ENCODE measurements at regions not wholly inside any gene's neighbourhood (a gene's known extent, or its start where the extent isn't known, plus 50 kb on each side); places are given as distances from the start of the nearest gene placed in this dataset.
"Not testable (repeated sequence)": the region's sequence is repeated elsewhere in the genome, so short reads cannot be mapped to it uniquely, and the experiment has no call there.

DNA sequence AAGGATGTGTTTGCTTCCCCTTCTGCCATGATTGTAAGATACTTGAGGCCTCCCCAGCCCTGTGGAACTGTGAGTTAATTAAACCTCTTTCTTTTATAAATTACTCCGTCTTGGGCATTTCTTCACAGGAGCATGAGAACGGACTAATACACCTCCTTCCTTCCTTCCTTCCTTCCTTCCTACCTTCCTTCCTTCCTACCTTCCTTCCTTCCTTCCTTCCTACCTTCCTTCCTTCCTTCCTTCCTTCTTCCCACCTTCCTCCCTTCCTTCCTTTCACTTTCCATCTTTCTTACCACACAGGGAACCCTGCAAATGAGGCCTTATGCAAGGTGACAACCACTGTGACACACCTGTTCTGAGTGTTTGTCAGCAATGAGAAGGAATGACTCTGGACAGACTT lies 141.3 kb upstream of the EXOC2 start:
- in situ Hi-C loops (cut with MboI; ENCODE audit: low sequenced_read_pairs): no loop called here

DNA sequence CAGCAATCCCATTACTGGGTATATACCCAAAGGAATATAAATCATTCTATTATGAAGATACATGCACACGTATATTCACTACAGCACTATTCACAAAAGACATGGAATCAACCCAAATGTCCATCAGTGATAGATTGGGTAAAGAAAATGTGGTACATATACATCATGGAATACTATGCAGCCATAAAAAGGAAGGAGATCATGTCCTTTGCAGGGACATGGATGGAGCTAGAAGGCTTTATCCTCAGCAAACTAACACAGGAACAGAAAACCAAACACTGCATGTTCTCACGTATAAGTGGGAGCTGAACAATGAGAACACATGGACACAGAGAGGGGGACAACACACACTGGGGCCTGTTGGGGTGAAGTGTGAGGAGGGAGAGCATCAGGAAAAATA lies 139.9 kb upstream of the EXOC2 start:
- in situ Hi-C loops (cut with MboI; ENCODE audit: low sequenced_read_pairs): not testable (repeated sequence)

DNA sequence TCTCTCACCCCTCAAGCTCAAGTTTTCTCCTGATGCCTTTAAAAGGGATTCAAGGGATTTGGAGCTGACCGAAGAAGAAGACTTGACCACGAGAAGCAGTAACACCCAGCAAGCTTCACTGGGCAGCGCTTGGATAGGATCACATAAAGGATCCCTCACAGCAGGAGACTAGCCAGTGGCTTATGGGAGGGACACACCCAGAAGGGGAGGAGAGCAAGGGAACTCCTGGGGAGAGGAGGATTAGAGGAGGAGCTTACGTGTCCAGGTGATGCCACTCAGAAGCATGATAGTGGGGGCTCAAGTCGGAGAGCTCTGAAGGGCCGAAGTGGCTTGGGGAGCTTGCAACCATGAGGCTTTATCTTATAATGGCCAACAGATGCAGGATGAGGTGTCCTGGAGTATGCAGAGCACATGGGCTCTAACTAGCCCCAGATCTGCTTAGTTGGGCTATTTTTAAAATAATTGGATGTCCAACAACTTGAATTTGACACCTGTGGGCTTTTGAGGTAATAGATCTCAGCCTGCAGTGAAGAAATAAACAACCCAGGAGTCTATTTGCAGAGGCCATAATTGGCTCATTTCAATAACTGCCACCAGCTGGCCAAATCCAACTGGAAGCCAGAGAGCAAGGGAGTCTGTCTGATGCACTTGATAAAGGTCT lies 137.9 kb upstream of the EXOC2 start:
- in situ Hi-C loops (cut with MboI; ENCODE audit: low sequenced_read_pairs): no loop called here

DNA sequence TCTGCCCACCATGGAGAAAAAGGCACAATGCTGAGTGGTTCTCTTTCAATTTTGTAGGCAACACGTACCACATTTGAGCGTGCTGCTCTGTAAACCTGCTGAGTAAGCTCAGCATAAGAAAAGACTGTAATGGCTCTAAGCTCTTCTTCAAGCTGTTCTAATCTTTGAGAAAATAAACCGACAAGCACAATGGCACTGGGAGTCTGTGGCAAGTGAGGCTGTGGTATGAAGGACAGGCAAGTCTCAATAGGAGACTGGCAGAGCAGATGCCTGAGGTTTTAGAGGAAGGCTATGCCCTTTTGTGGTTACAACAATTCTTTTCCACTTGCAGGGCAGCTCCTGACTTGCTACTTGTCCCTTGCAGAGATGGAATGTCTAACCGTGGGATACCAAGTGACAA lies 136.7 kb upstream of the EXOC2 start:
- in situ Hi-C loops (cut with MboI; ENCODE audit: low sequenced_read_pairs): no loop called here

DNA sequence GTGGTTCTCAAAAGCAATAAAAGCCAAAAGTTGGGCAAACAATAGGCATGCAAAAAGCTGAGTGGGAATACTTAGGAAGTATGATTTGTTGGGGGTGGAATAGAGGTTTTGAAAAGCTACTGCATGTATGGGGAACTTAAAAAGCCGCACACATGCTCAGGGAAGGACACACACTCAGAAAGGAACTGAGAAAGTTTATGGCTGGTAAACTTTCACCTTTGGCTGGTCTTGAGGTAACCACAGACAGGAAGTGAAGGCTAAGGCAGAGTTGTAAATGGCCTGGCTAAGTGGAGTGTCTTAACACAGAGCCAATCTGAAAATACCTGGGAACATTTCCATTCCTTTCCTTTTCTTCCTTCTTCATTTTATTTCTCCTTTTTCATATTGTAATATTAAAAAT lies 134.5 kb upstream of the EXOC2 start:
- in situ Hi-C loops (cut with MboI; ENCODE audit: low sequenced_read_pairs): no loop called here

DNA sequence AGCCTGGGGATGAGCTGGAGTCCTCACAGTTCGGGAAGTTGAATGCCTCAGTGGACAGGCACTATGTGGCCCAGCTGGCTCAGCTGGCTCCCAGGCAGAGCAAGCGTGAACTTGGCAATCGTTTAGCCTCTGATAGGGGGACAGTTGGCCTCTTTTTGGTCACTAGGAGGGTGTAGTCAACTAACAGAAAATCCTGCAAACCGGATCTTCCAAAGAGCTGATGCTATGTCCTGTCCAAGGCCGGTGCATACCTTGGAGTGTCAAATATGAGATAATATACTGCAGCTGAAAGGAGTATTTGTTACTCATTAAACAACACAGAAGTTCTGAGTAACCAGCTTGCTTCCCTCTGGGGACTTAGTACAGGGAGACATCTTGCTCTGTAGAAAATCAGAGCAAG lies 126.2 kb upstream of the EXOC2 start:
- in situ Hi-C loops (cut with MboI; ENCODE audit: low sequenced_read_pairs): no loop called here

DNA sequence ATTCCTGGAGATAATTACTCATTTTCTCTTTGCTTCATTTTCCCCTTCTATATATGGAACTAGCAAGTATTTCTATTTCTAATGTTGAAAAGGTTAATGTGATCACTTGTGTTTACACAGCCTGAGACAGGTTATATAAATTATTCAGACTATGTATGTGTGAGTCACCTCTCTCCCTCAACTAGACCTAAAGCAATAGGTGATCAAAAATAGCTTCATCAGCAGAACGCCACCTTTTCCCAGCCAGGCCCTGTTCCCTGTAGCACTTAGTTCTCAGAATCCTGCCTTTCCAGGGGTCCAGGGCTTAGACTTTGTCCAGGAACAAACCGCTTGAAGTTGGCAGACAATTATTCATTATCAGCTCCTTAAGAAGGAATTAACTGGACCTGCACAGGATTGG lies 125.3 kb upstream of the EXOC2 start:
- in situ Hi-C loops (cut with MboI; ENCODE audit: low sequenced_read_pairs): no loop called here

DNA sequence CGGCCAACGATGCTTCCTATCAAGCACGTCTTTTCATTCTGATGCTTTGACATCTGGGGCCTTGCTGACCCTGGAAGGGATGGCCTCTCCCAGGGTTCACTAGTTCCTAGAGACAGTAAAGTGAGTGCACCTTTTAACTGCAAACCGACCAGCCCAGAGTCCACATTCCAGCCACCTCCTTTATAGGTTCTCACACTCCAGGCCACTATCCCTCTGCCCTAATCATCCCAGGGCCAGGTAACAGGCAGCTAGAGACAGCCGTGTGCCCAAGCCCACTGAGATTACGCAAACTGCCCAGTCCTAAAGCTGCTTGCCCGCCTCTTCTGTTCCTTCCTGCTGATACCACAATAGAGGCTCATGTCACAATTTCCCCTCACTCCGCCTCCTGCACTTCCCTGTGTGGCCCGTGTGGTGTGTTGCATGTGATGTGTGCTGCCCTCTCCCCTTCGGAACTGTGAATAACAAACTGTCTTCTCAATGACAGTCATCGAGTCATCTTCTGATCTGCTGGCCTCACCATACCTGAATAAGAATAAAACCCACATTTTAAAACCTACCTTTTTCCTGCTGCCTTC lies 123.7 kb upstream of the EXOC2 start:
- in situ Hi-C loops (cut with MboI; ENCODE audit: low sequenced_read_pairs): no loop called here

DNA sequence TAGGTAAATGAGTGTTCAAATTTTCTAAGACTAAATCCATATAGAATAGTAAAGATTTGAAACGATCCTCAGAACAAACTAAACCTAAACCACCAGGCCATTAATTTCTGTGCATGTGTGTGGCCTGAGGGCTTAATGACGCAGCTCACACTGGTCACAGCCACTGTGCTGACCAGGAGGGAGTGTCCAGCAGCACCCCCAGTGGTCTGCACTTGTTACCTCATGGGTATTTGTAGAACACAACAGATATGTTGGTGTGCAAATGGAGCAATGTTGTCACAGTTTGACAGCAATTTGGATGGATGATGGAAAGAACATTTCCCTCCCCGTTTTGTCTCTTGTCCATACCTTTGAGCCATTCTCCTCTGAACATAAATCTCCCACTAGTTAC lies 122.4 kb upstream of the EXOC2 start:
- in situ Hi-C loops (cut with MboI; ENCODE audit: low sequenced_read_pairs): no loop called here

DNA sequence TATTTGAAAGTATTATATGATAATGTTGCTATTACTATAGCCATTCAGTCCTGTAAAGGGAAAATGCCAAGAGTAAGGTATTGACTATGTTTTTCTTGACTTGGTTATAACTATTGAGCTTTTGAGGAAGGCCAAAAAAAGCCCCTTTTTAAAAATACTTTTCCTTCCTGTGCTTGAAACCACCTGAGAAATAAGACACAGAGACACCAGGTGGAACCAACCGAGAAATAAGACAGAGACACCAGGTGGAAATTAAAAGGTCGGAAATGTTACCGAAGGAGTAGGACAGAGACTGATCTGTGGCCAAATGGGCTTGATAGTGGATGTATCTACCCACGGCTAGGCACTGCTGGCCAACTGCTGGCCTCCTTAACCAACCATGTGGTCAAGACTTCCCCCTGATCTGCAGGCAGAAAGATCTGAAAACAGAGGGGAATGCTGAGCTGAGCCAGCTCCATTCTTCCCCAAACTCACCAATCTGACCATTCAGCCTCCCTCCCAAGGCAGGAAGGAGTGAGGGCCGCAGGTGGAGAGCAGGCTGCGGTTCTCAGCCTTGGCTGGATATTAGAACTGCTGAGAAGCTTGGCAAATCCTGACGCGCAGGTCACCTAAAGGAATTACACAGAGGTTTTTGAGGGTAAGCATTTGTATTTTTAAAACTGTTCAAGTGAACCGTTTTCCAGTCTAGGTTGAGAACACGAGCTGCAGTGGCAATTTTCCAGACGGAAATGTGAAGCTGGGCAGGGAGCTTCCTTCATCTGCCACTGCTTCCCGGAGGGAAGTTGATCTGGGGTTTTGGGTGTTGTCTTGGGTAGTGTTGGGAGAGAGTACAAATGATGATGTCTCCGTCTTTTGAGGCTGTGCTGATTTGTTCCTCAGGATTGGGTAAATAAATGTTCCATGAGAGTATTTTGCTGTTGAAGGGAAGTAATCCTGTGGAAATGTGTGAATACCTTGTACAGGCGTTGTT lies 121.7 kb upstream of the EXOC2 start:
- in situ Hi-C loops (cut with MboI; ENCODE audit: low sequenced_read_pairs): no loop called here

DNA sequence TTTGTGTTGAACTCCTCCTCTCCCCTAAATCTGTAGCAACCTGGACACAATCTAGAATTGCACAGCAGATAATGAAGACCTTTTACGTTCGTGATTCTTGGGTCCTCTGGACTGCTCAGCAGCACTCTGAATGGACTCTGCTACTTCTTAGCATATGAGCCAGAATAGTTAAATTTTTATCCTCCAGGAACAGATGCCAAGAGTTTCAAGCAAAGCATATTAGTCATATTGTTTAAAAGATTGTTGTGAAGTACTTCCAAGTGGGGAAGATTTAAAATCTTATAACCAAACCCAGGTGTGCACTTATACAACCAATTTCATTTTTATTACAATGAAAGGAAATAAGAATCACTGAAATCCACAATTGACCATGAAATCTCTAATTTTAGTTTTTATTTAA lies 118.9 kb upstream of the EXOC2 start:
- in situ Hi-C loops (cut with MboI; ENCODE audit: low sequenced_read_pairs): no loop called here

DNA sequence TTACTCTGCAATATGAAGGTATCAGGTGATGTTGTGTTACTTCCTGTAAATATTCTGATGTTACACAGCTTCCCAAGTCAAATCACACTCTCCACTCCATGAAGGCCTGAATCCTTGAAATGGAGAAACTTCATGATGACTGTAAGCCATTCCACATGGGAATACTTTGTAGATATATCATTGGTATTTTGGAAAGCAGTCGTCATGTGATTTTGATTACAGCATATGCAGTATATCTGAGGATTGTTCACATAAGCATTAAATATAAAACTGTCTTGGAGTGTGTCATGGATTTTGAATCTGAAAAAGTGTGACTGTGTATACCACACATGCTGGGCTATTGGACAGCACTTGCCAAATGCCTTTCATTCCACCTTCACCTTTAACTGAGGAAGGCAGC lies 118.3 kb upstream of the EXOC2 start:
- in situ Hi-C loops (cut with MboI; ENCODE audit: low sequenced_read_pairs): no loop called here

DNA sequence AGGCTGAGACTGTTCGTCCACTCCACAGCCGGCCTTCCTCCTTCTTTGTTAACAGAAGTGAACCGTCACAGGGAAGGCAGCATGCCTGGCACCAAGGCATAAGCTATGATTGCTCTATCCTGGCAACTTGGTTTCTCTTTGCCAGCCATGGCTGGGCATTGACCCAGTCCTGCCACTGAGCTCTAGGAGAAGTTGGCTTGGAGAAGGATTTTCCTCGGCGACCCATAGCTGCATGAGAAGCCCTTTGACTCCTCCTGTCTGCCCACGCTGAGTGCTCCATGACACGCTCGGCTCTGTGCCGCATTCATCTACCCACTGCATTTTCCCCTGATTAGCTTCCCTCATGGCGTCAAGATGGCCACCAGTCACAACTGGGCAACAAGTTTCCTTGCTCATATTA lies 111.8 kb upstream of the EXOC2 start:
- in situ Hi-C loops (cut with MboI; ENCODE audit: low sequenced_read_pairs): no loop called here

DNA sequence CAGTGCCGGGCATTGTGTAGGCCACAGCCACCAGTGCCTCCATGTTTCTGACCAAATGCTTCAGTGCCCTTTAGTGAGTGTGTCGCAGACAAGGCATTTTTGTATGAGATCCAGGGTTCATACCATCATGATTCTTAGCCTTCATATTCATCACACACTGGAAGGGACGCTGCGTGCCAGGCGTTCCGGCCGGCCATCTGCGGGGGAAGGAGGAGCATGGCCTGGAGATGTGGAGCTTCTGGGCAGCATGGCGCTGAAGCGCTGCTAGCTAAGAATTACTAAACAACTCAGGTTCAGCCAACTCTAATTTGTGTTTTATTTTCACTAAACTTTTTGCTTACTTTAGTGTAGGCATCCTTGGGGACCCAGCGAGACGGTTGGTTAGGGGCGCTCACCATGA lies 111.4 kb upstream of the EXOC2 start:
- in situ Hi-C loops (cut with MboI; ENCODE audit: low sequenced_read_pairs): no loop called here

DNA sequence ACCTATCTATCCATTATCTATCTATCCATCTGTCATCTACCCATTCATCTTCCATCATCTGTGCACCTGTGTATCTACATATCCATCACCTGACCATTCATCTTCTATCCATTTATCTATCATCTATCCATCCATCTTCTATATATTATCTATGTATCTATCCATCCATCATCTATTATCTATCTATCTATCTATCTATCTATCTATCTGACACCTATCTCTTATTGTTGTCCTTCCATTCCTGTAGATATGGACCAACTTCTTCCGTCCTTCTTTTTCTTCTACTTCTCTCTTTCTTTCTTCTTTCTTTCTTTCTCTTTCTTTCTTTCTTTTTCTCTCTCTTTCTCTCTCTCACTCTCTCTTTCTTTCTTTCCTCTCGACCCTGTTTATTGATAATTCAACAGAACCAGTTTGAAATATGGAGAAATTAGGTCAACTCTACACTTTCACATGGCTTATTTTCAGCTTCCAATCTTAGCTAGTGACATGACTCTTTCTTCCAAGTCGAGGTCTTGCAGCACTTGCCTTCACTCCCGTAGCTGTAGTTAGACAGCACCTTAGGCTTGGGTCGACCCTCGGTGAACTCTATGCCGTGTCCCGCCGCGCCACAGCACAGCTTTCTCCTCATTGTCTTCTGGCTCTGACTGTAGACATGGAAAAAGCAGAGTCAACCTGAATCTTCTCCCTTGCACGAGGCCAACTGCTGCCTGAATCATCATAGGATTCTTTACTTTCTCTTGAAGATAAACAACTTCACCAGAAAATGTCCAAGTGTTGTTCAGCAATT lies 110.4 kb upstream of the EXOC2 start:
- in situ Hi-C loops (cut with MboI; ENCODE audit: low sequenced_read_pairs): no loop called here

DNA sequence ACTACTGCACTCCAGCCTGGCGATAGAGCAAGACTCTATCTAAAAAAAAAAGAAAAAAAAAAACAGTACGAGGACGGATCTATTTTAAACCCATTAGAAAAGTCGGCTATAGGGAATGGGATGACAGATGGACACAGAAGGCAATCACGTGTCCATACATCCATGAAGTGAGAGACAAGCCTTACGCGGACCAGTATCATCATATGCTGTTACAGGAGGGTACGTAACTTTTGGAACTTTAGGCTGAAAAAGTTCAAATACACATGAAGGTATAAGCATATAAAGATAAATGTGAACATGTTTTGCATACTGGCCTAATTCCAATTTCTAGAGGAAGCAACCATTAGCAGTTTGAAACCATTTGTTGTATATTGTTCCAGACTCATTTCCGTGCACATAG lies 109.8 kb upstream of the EXOC2 start:
- in situ Hi-C loops (cut with MboI; ENCODE audit: low sequenced_read_pairs): no loop called here

DNA sequence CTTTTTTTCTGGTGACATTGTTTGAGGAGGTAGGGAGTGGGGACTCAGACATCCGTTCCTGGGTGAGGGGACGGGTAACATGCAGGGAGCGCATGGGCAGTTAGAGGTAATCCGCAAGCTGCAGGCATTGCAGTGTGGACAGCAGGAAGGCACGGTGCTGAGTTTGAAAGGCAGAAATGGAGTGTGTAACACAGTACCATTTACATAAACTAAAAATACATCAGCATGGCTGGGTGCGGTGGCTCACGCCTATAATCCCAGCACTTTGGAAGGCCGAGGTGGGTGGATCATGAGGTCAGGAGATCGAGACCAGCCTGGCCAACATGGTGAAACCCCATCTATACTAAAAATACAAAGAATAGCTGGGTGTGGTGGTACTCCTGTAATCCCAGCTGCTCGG lies 109.3 kb upstream of the EXOC2 start:
- in situ Hi-C loops (cut with MboI; ENCODE audit: low sequenced_read_pairs): not testable (repeated sequence)

DNA sequence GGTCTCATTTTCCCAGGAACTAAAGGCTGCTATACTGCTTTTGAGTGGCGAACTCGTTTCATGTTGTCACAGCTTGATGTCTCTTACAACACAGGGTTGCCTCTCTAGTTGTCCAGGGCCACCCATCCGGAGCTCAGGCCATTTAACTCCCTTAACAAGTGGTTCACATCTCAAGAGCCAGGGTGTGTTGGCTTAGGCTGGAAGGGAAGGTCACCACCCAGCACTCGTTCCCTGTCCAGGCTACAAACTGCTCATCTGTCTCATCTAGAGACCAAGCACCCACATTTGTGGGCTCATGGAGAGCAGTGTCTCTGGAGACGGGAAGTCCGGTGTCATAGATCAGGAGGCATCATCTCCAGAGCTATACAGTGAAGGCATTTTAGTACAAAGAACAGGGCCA lies 106.8 kb upstream of the EXOC2 start:
- in situ Hi-C loops (cut with MboI; ENCODE audit: low sequenced_read_pairs): loop anchor here (25.0 kb wide), 1 partner anchor 613 kb away; no protein-coding TSS in a partner anchor

DNA sequence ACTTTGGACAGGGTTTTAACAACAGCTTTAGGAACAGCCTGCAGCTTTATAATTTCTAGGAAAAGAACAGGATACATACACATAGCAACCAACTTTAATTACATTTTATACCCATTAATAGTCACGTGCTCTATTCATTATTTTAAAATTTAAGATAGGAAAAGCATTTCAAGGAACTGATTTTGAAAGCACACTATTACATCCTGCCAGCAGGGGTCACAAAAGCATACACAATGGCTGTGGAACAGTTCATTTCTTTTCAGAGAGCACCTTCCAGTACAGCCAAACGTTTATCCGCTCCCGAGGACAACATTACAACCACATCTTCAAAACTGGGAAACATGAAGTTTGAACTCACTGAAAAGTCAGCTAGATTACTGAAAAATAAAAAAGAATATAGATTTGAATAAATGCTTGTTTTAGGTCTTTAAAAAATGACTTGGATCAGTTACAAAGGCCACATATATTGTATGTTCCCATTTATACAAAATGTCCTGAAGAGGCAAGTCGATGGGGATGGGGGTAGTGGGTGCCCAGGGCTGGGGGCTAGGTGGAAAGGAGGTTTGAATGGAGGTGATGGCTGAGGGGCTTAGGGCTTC lies 104.6 kb upstream of the EXOC2 start:
- in situ Hi-C loops (cut with MboI; ENCODE audit: low sequenced_read_pairs): loop anchor here (25.0 kb wide), 1 partner anchor 615 kb away; no protein-coding TSS in a partner anchor

DNA sequence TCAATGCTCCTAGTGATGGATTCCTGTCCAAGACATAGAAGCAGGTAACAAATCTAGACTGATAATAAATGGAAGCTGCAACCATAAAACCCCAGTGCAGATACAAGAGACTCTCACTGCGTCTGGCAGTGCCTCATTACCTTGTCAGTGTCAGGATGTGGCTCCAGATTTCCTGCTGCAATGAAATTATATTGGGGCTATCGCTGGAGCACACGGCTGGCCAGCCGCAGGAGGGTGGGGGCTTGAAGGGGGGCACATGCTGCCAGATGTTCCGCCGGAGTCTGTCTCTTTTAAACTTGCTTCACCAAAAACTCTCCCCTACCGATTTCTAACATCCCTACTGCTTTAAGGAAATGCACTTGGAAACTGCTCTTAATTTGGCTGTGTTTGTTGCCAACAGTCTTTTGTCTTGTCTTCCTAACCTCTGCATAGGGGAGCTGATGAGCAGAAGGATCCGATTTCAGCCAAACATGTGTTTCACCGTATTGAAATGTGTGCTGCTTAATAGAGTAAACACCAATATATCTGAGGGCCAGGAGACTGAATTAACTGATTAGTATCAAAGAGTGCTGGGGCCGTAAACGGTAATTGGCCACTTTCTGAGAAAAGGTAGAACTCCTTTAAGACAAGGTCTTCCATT lies 102.2 kb upstream of the EXOC2 start:
- in situ Hi-C loops (cut with MboI; ENCODE audit: low sequenced_read_pairs): loop anchor here (25.0 kb wide), 1 partner anchor 617 kb away; no protein-coding TSS in a partner anchor

Measured in HL-60/S4 treated with retinoic acid at 250 ng/mL for 4 days and 3 days (cell line).